Choroid plexus epithelial cell (primary cell): ENCODE measurements at regions not wholly inside any gene's neighbourhood (a gene's known extent, or its start where the extent isn't known, plus 50 kb on each side); places are given as distances from the start of the nearest gene placed in this dataset.
A peak's percentile ranks its signal among the peaks of the same experiment; 100 is the strongest.

Experiments
- DNase-seq: peaks from one replicate; pipeline ENCODE4 v3.0.0-alpha.2; 2010; ENCODE audit warnings: low read depth
- H3K4me3 ChIP-seq: 2 replicates; pipeline ENCODE4 v1.5.1; 2011; ENCODE audit warnings: low read depth, mild to moderate bottlenecking, control low read depth, low read length, moderate library complexity
- CTCF ChIP-seq: conservative IDR thresholded peaks from 2 replicates; pipeline ENCODE4 v1.5.1; 2011; ENCODE audit warnings: low read depth, mild to moderate bottlenecking, control low read depth, inconsistent platforms, low read length, moderate library complexity

- DNase-seq, result no peak
Measured at GRCh38 chr10:28426392-28427159, 106.3 kb upstream of the WAC start.

DNA sequence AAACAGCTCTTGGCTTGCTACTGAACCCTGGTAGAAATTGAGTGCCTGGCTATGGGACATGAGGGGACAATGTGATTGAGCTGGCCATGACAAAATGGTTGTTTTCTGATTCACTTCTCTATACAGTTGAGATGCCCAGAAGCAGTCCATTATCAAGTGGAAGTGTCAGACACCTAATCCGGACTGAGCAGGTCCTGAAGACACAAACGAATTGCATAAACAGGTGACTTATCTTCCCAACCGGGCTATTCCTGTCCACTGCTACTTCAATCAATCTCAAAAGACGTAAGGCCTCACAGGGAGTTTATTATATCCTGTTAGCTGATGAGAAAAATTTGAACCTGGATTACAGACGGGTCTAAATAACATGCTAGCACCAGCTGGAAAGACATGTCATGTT is 105.5 kb upstream of the WAC start:
- no peak for DNase-seq
- no peak for TF ChIP-seq CTCF
- H3K4me3 ChIP-seq, result no peak overlapping the region

More at GRCh38 chr10:28426392-28427159, 106.3 kb upstream of the WAC start:
- no peak overlapping the region for H3K4me3 ChIP-seq
- no peak for TF ChIP-seq CTCF

GRCh38 chr10:28429045-28429444 is 103.9 kb upstream of the WAC start:
- no peak for TF ChIP-seq CTCF
- DNase-seq, result no peak
- H3K4me3 ChIP-seq, result no peak overlapping the region

DNA sequence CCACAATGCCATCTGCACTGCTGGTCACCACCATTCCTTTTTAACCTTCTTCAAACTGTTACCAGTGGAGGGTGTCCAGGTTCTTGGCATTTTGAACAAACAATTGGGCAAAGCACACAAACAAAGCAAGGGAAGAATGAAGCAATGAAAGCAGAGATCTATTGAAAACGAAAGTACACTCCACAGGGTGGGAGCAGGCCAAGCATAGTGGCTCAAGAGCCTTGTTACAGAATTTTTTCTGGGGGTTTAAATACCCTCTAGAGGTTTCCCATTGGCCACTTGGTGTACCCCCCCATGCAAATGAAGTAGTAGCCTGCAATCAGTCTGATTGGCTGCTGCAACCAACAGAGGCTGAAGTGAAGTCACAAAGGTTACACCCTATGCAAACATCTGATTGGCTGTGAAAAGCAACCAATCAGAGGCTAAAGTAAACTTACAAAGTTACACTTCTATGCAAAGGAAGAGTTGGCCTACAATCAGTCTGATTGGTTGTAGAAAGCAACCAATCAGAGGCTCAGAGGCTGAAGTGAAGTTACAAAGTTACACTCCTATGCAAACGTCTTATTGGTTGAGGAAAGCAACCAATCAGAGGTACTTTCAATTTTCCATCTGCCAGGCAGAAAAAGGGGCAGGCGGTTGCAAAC is 103.2 kb upstream of the WAC start:
- DNase-seq, result peak; percentile 6
- H3K4me3 ChIP-seq, result no peak overlapping the region
- TF ChIP-seq CTCF, result no peak

- no peak for TF ChIP-seq CTCF
Measured at GRCh38 chr10:28431139-28431538, 101.8 kb upstream of the WAC start.

GRCh38 chr10:28432210-28432676 is 100.7 kb upstream of the WAC start:
- peak; percentile 82 for DNase-seq
- TF ChIP-seq CTCF, result peak; percentile 84
- H3K4me3 ChIP-seq, result no peak overlapping the region

More at GRCh38 chr10:28431139-28431538, 101.8 kb upstream of the WAC start:
- no peak for DNase-seq
- no peak overlapping the region for H3K4me3 ChIP-seq

DNA sequence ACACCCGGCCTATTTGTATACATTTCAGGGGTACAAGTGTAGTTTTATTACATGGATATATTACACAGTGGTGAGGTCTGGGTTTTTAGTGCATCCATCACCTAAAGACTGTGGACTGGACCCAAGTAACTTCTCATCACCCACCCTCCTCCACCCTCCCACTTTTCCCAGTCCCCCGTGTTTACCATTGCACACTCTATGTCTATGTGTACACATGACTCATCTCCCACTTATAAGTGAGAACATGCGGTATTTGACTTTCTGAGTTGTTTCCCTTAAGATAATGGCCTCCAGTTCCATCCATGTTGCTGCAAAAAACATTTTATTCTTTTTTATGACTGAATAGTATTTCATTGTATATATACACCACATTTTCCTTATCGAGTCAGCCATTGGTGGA is 98.9 kb upstream of the WAC start:
- no peak for TF ChIP-seq CTCF
- no peak for DNase-seq
- no peak overlapping the region for H3K4me3 ChIP-seq
